Smooth muscle cell (in vitro differentiated cells): ENCODE measurements at regions not wholly inside any gene's neighbourhood (a gene's known extent, or its start where the extent isn't known, plus 50 kb on each side); places are given as distances from the start of the nearest gene placed in this dataset.
A peak's percentile ranks its signal among the peaks of the same experiment; 100 is the strongest.

Experiments used
- DNase-seq: peaks from one replicate; lab custom pipeline; 2025; ENCODE audit not compliant: unreplicated experiment; lab: John Stamatoyannopoulos, UW
- H2AFZ ChIP-seq: fragments of 200-600 bp; sonication (generic); 2 replicates; pipeline ENCODE4 v1.6.0; 2016; ENCODE audit warnings: antibody characterized with exemption, low read depth, mild to moderate bottlenecking
- H3F3A ChIP-seq: fragments of 200-600 bp; sonication (generic); 2 replicates; pipeline ENCODE4 v1.6.0; 2017; ENCODE audit warnings: antibody characterized with exemption, low read depth
- H3K27ac ChIP-seq: fragments of 200-600 bp; sonication (generic); 2 replicates; pipeline ENCODE4 v1.5.1; 2016; ENCODE audit warnings: low read depth, mild to moderate bottlenecking
- H3K27me3 ChIP-seq: fragments of 200-600 bp; sonication (generic); 2 replicates; pipeline ENCODE4 v1.6.1; 2016; ENCODE audit warnings: low read depth, mild to moderate bottlenecking
- H3K36me3 ChIP-seq: fragments of 200-600 bp; sonication (generic); 2 replicates; pipeline ENCODE4 v1.5.1; 2016; ENCODE audit warnings: low read depth
- H3K4me1 ChIP-seq: fragments of 200-600 bp; sonication (generic); 2 replicates; pipeline ENCODE4 v1.5.1; 2016; ENCODE audit warnings: low read depth
- H3K4me2 ChIP-seq: fragments of 200-600 bp; sonication (generic); 2 replicates; pipeline ENCODE4 v1.6.0; 2016; ENCODE audit warnings: mild to moderate bottlenecking
- H3K4me3 ChIP-seq: fragments of 200-600 bp; sonication (generic); 2 replicates; pipeline ENCODE4 v1.5.1; 2016; ENCODE audit warnings: mild to moderate bottlenecking
- H3K79me2 ChIP-seq: fragments of 200-600 bp; sonication (generic); 2 replicates; pipeline ENCODE4 v1.6.0; 2016; ENCODE audit warnings: low read depth, mild to moderate bottlenecking
- H3K9ac ChIP-seq: fragments of 200-600 bp; sonication (generic); 2 replicates; pipeline ENCODE4 v1.6.0; 2016; ENCODE audit warnings: low read depth
- H3K9me3 ChIP-seq: fragments of 200-600 bp; sonication (generic); replicated peaks from 2 replicates; pipeline ENCODE4 v1.5.1; 2016; ENCODE audit warnings: low read depth
- H4K20me1 ChIP-seq: fragments of 200-600 bp; sonication (generic); 2 replicates; pipeline ENCODE4 v1.6.0; 2016; ENCODE audit warnings: low read depth
- CTCF ChIP-seq: fragments of 200-600 bp; sonication (generic); IDR thresholded peaks from 2 replicates; pipeline ENCODE4 v1.5.1; 2017; ENCODE audit warnings: borderline replicate concordance, mild to moderate bottlenecking, antibody characterized with exemption; ENCODE audit not compliant: insufficient read depth, poor library complexity, severe bottlenecking
- WGBS: methylation state at CpG from one replicate; pipeline ENCODE4 v1.1.7; 2016; ENCODE audit warnings: low lambda C conversion rate; 5-methylcytosine and 5-hydroxymethylcytosine counted together

- no peak for DNase-seq
- no peak for TF ChIP-seq CTCF
- H3K9me3 ChIP-seq: no peaks in the 10 kb centered on the region
- peak overlapping the region; percentile 37 for H3K27ac ChIP-seq
- H3K4me3 ChIP-seq: no peak overlapping the region
- no peaks in the 10 kb centered on the region for H3K27me3 ChIP-seq
- WGBS: 30% methylated on average over 6 of the region's 6 CpGs
- peak overlapping the region; percentile 16 for H3K4me2 ChIP-seq
- peaks cover 6% of the 10 kb centered on the region for H3F3A ChIP-seq
- no peaks in the 10 kb centered on the region for H3K36me3 ChIP-seq
- H3K4me1 ChIP-seq: peaks cover 11% of the 10 kb centered on the region
- no peak overlapping the region for H3K9ac ChIP-seq
- no peak overlapping the region for H2AFZ ChIP-seq
- H3K79me2 ChIP-seq: no peaks in the 10 kb centered on the region
- no peaks in the 10 kb centered on the region for H4K20me1 ChIP-seq
These were observed 317.0 kb upstream of the COBL start for GRCh38 chr7:51633596-51633995.

- Histone ChIP-seq H3K27me3 (no peaks in the 10 kb centered on the region), H3K9ac (no peak overlapping the region), H3K4me3 (no peak overlapping the region), H4K20me1 (no peaks in the 10 kb centered on the region), H3K79me2 (no peaks in the 10 kb centered on the region), H2AFZ (no peak overlapping the region), H3K27ac (no peak overlapping the region), H3F3A (peaks cover 6% of the 10 kb centered on the region), H3K36me3 (no peaks in the 10 kb centered on the region), H3K4me1 (peaks cover 11% of the 10 kb centered on the region), H3K4me2 (peak overlapping the region; percentile 16), H3K9me3 (no peaks in the 10 kb centered on the region)
- no peak for TF ChIP-seq CTCF
- DNase-seq: no peak
- WGBS: 100% methylated on average over 1 of the region's 1 CpG
These were observed 316.4 kb upstream of the COBL start for GRCh38 chr7:51633006-51633405.

- Histone ChIP-seq H3K9me3 (no peaks in the 10 kb centered on the region), H3K4me2 (peak overlapping the region; percentile 25), H3K9ac (no peak overlapping the region), H4K20me1 (no peaks in the 10 kb centered on the region), H3F3A (peaks cover 6% of the 10 kb centered on the region), H3K4me3 (no peak overlapping the region), H3K79me2 (no peaks in the 10 kb centered on the region), H3K4me1 (peaks cover 11% of the 10 kb centered on the region), H3K27ac (no peak overlapping the region), H3K36me3 (no peaks in the 10 kb centered on the region), H2AFZ (no peak overlapping the region), H3K27me3 (no peaks in the 10 kb centered on the region)
- no peak for DNase-seq
- no peak for TF ChIP-seq CTCF
- 66% methylated on average over 16 of the region's 16 CpGs for WGBS
These were observed 314.3 kb upstream of the COBL start for GRCh38 chr7:51630933-51631332.

DNA sequence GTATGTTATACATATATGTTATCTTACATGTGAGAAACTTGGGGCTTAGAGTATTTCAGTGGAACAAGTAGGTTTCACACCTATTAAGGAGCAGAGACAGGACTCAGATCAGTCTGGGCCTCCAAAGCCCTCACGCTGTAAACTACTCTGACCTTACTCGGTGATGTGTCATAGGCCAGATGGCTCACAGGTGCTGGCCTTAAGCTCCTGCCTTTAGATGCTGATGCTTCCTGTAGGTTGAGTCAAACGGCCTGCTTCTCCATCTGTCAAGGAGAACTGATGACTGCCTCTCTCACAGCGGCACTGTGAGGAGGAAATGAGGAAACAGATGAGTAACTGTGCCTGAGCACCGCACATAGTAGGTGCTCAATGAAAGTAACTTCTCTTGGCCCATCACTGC, 312.6 kb upstream of the COBL start:
- H3K4me3 ChIP-seq: no peak overlapping the region
- no peaks in the 10 kb centered on the region for H3K79me2 ChIP-seq
- TF ChIP-seq CTCF: no peak
- H3F3A ChIP-seq: no peaks in the 10 kb centered on the region
- no peaks in the 10 kb centered on the region for H3K9me3 ChIP-seq
- no peaks in the 10 kb centered on the region for H3K4me1 ChIP-seq
- no peak overlapping the region for H3K9ac ChIP-seq
- H4K20me1 ChIP-seq: no peaks in the 10 kb centered on the region
- DNase-seq: no peak
- 54% methylated on average over 5 of the region's 5 CpGs for WGBS
- H2AFZ ChIP-seq: no peak overlapping the region
- H3K27me3 ChIP-seq: no peaks in the 10 kb centered on the region
- H3K36me3 ChIP-seq: no peaks in the 10 kb centered on the region
- no peak overlapping the region for H3K27ac ChIP-seq
- H3K4me2 ChIP-seq: no peak overlapping the region
